Ishikawa (cell line): ENCODE measurements at regions not wholly inside any gene's neighbourhood (a gene's known extent, or its start where the extent isn't known, plus 50 kb on each side); places are given as distances from the start of the nearest gene placed in this dataset.

Experiments used
- CEBPB ChIP-seq: IDR thresholded peaks from 2 replicates; pipeline ENCODE4 v1.6.1; 2012
- CREB1 ChIP-seq: IDR thresholded peaks from 2 replicates; pipeline ENCODE4 v1.6.1; 2012; ENCODE audit warnings: low read depth
- EGR1 ChIP-seq: IDR thresholded peaks from 2 replicates; pipeline ENCODE4 v1.6.1; 2012
- EP300 ChIP-seq: IDR thresholded peaks from 2 replicates; pipeline ENCODE4 v1.6.1; 2012; ENCODE audit warnings: borderline replicate concordance
- FOXM1 ChIP-seq: IDR thresholded peaks from 2 replicates; pipeline ENCODE4 v1.6.1; 2012; ENCODE audit warnings: low read depth, borderline replicate concordance
- NFIC ChIP-seq: IDR thresholded peaks from 2 replicates; pipeline ENCODE4 v1.6.1; 2012
- RAD21 ChIP-seq: IDR thresholded peaks from 2 replicates; pipeline ENCODE4 v1.6.1; 2012; ENCODE audit warnings: low read depth
- TAF1 ChIP-seq: IDR thresholded peaks from 2 replicates; pipeline ENCODE4 v1.6.1; 2012; ENCODE audit warnings: low read depth, mild to moderate bottlenecking
- TCF12 ChIP-seq: IDR thresholded peaks from 2 replicates; pipeline ENCODE4 v1.6.1; 2012; ENCODE audit warnings: low read depth
- TEAD4 ChIP-seq: IDR thresholded peaks from 2 replicates; pipeline ENCODE4 v1.6.1; 2012
- USF1 ChIP-seq: IDR thresholded peaks from 2 replicates; pipeline ENCODE4 v1.6.1; 2012
- YY1 ChIP-seq: IDR thresholded peaks from 2 replicates; pipeline ENCODE4 v1.6.1; 2012; ENCODE audit warnings: low read depth
- ZBTB7A ChIP-seq: IDR thresholded peaks from 2 replicates; pipeline ENCODE4 v1.6.1; 2012; ENCODE audit warnings: low read depth
- TF ChIP-seq, protein P1 (sequence below): IDR thresholded peaks from 2 replicates; pipeline ENCODE4 v1.6.1; 2012
- TF ChIP-seq, protein P2 (sequence below): IDR thresholded peaks from 2 replicates; pipeline ENCODE4 v1.6.1; 2012; ENCODE audit warnings: low read depth, mild to moderate bottlenecking

DNA sequence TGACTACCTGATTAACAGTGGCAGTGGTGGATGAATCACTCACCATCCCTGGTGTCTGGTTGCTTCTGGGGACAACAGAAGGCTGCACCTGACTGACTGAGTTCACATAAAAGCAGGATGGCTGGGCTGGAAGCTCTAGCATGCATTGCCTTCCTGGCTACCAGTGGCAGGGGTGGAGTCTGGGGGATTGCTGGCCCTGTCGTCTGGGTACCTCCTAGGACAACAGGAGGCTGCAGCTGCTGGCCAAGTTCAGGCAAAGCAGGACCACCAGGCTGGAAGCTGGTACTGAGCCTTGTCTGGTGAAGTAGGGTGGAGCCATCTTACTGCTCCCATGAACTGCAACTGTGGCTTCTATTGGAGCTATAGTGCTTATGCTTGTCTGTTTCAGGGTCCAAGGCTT lies 480.8 kb upstream of the CTNND2 start:
- no peak for TF ChIP-seq RAD21
- TF ChIP-seq USF1 = no peak
- TF ChIP-seq TAF1 = no peak
- TF ChIP-seq EGR1 = no peak
- no peak for TF ChIP-seq YY1
- TF ChIP-seq ZBTB7A = no peak
- no peak for TF ChIP-seq CEBPB
- no peak for TF ChIP-seq NFIC
- TF ChIP-seq CREB1 = no peak
- TF ChIP-seq TEAD4 = no peak

DNA sequence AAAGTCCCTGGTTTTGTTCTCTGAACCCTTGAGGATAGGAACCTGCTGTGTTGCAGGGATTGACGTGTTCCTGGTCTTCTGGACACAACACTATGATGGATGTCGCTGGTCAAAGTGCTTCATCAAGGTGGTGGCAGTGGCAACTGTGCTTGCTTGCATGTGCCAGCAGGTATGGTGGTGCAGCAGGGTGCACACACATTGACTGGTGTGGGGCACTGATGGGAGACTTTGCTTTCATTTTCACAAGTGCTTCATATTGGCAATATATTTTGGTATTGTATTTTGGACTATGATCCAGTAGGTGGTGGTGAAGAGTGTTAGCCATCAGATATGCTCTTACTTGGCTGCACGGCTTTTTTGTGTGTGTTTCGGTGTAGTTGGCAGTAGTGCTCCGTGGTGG lies 479.8 kb upstream of the CTNND2 start:
- no peak for TF ChIP-seq ZBTB7A
- no peak for TF ChIP-seq EGR1
- no peak for TF ChIP-seq FOXM1
- TF ChIP-seq EP300 = no peak
- no peak for TF ChIP-seq NFIC
- TF ChIP-seq, protein P1, sequence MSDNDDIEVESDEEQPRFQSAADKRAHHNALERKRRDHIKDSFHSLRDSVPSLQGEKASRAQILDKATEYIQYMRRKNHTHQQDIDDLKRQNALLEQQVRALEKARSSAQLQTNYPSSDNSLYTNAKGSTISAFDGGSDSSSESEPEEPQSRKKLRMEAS = no peak
- no peak for TF ChIP-seq TCF12
- TF ChIP-seq YY1 = no peak
- no peak for TF ChIP-seq CREB1

DNA sequence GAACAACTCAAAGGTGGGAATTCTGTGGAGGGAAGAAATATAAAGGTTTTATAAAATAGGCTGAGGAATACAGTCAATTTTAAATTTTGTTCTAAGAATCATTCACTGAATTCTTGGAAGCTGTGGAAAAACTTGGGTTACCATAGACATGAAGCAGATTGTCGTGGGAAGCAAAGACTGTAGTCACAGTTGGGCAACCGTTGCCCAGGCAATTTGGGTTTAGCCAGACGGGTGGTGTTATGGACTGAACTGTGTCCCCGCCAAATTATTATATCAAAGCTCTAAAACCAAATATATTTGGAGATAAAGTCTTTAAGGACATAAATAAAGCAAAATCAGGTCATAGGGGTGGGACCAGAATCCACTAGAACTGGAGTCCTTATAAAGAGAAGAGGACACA lies 463.7 kb upstream of the CTNND2 start:
- TF ChIP-seq EGR1 = no peak
- TF ChIP-seq TEAD4 = no peak
- TF ChIP-seq FOXM1 = no peak
- TF ChIP-seq NFIC = no peak
- TF ChIP-seq, protein P2, sequence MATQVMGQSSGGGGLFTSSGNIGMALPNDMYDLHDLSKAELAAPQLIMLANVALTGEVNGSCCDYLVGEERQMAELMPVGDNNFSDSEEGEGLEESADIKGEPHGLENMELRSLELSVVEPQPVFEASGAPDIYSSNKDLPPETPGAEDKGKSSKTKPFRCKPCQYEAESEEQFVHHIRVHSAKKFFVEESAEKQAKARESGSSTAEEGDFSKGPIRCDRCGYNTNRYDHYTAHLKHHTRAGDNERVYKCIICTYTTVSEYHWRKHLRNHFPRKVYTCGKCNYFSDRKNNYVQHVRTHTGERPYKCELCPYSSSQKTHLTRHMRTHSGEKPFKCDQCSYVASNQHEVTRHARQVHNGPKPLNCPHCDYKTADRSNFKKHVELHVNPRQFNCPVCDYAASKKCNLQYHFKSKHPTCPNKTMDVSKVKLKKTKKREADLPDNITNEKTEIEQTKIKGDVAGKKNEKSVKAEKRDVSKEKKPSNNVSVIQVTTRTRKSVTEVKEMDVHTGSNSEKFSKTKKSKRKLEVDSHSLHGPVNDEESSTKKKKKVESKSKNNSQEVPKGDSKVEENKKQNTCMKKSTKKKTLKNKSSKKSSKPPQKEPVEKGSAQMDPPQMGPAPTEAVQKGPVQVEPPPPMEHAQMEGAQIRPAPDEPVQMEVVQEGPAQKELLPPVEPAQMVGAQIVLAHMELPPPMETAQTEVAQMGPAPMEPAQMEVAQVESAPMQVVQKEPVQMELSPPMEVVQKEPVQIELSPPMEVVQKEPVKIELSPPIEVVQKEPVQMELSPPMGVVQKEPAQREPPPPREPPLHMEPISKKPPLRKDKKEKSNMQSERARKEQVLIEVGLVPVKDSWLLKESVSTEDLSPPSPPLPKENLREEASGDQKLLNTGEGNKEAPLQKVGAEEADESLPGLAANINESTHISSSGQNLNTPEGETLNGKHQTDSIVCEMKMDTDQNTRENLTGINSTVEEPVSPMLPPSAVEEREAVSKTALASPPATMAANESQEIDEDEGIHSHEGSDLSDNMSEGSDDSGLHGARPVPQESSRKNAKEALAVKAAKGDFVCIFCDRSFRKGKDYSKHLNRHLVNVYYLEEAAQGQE = no peak
- no peak for TF ChIP-seq YY1
- no peak for TF ChIP-seq USF1
- no peak for TF ChIP-seq TAF1
- TF ChIP-seq CREB1 = no peak
- TF ChIP-seq ZBTB7A = no peak
- TF ChIP-seq RAD21 = no peak
- no peak for TF ChIP-seq CEBPB
- no peak for TF ChIP-seq TCF12

DNA sequence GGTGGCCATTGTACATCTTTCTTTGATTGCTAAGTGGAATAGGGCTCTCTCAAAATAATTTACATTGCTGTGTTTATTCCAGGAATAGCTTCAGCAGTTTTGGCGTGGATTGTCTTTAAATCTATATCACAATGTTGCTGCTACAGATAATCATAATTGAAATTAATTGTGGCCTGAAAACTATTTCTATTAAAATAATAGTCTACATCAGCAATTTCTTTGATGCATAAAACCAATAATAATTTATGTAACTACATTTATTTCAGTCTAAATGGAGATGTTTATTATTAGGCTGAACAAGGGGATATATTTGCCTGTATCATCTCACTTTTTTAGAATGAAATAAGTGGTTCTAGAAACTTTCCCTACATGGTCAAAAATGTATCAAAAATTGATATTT lies 456.0 kb upstream of the CTNND2 start:
- TF ChIP-seq RAD21 (no peak), FOXM1 (no peak), TAF1 (no peak), EGR1 (no peak)
- TF ChIP-seq, protein P1 = no peak

DNA sequence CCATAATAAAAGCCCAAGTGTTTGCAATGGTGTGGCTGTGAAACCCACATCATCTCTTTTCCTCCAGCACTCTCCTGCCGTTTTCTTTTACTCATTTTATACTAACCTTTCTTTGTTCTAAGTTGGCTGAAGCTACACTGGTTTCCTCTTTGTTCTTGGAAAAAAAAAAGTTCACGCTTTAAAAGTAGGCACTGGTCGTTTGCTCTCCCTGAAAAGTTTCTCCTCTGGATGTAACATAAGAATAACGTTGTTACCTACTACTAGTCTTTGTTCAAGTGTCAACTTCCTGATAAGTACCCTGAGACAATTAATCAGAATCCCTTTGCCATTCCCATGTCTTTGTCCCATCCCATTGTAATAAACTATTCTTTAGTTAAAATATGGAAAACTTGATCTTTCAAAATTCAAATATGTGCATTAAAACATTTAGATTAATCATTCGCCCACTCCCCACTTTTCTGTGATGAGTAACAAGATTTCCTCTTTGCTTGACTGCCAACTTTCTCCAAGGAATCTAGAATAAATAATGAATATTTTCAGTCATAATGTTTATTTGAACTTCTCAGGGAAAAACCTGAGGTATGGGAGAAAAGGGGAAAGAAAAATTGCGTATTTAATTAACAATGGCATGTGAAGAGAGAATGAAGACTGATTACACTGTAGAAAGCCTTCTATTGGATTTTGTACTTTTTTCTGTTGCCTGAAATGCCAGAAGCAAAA lies 454.3 kb upstream of the CTNND2 start:
- no peak for TF ChIP-seq EP300
- no peak for TF ChIP-seq CREB1
- TF ChIP-seq EGR1 = no peak
- TF ChIP-seq RAD21 = no peak
- no peak for TF ChIP-seq YY1
- no peak for TF ChIP-seq TCF12
- TF ChIP-seq TAF1 = no peak
- no peak for TF ChIP-seq USF1
- TF ChIP-seq, protein P1 = no peak
- no peak for TF ChIP-seq TEAD4
- TF ChIP-seq FOXM1 = no peak
- no peak for TF ChIP-seq CEBPB
- no peak for TF ChIP-seq ZBTB7A
- TF ChIP-seq, protein P2 = no peak
- TF ChIP-seq NFIC = no peak
